ENCODE measurements at regions not wholly inside any gene's neighbourhood (a gene's known extent, or its start where the extent isn't known, plus 50 kb on each side); places are given as distances from the start of the nearest gene placed in this dataset.

DNA sequence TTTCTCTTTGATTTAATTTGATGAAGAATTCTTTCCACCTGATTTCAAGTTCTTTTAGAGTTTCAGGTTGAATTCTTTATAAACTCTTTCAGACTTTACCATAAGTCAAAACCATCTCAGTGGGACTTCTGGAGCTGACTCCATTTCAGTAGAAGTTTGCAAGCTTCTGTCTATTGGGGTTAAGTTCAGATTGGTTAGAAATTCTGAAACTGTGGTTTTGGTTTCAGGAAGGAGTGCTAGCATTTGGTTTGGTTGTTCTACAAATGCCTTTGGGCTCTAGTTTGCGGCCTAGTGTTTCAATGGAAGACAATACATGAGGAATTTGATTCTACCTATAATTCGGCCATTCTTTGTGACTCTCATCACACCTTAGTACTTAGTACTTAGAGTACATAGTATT lies 176.8 kb upstream of the RHOBTB1 start:
- DNase-seq (ENCODE audit: low read depth in 2 of 2) = no peak
- Histone ChIP-seq H3K9me3 (ENCODE audit: control insufficient read depth, insufficient read depth, low read depth, low read length) (no peaks in the 10 kb centered on the region), H3K79me2 (ENCODE audit: control insufficient read depth, insufficient read depth, low read length) (no peaks in the 10 kb centered on the region), H2AFZ (ENCODE audit: low read length) (no peak overlapping the region), H3K27ac (ENCODE audit: insufficient read depth, low read length) (no peak overlapping the region), H3K36me3 (ENCODE audit: control insufficient read depth, insufficient read depth, low read length) (no peaks in the 10 kb centered on the region), H3K27me3 (ENCODE audit: control insufficient read depth, insufficient read depth, low read length) (no peaks in the 10 kb centered on the region), H3K4me2 (ENCODE audit: extremely low read depth, insufficient read depth, low read length) (no peak overlapping the region), H3K9ac (ENCODE audit: insufficient read depth, low read length) (no peak overlapping the region), H4K20me1 (ENCODE audit: control insufficient read depth, extremely low read depth, insufficient read depth, low read length) (no peaks in the 10 kb centered on the region), H3K4me3 (replicated peaks in 1 of 4; ENCODE audit: control extremely low read depth in 1 of 4, insufficient read depth in 1 of 4, low read depth in 3 of 4, low read length in 4 of 4) (no peak overlapping the region), H3K4me1 (ENCODE audit: control insufficient read depth, extremely low read depth, insufficient read depth, low read length) (no peaks in the 10 kb centered on the region)
- TF ChIP-seq CTCF (conservative IDR thresholded peaks at IDR 0.05 in 1 of 2, IDR thresholded peaks at IDR 0.05 in 1 of 2; ENCODE audit: low read depth in 1 of 2, low read length in 2 of 2) (no peak), EZH2 (IDR thresholded peaks at IDR 0.05; ENCODE audit: low read length, missing control alignments) (no peak)

- Histone ChIP-seq H3K79me2 (ENCODE audit: control insufficient read depth, insufficient read depth, low read length) (no peaks in the 10 kb centered on the region), H3K27me3 (ENCODE audit: control insufficient read depth, insufficient read depth, low read length) (no peaks in the 10 kb centered on the region), H3K4me1 (ENCODE audit: control insufficient read depth, extremely low read depth, insufficient read depth, low read length) (no peaks in the 10 kb centered on the region), H3K9me3 (ENCODE audit: control insufficient read depth, insufficient read depth, low read depth, low read length) (no peaks in the 10 kb centered on the region), H3K27ac (ENCODE audit: insufficient read depth, low read length) (no peak overlapping the region), H2AFZ (ENCODE audit: low read length) (no peak overlapping the region), H3K36me3 (ENCODE audit: control insufficient read depth, insufficient read depth, low read length) (no peaks in the 10 kb centered on the region), H3K4me3 (replicated peaks in 1 of 4; ENCODE audit: control extremely low read depth in 1 of 4, insufficient read depth in 1 of 4, low read depth in 3 of 4, low read length in 4 of 4) (no peak overlapping the region), H3K9ac (ENCODE audit: insufficient read depth, low read length) (no peak overlapping the region), H4K20me1 (ENCODE audit: control insufficient read depth, extremely low read depth, insufficient read depth, low read length) (no peaks in the 10 kb centered on the region), H3K4me2 (ENCODE audit: extremely low read depth, insufficient read depth, low read length) (no peak overlapping the region)
- no peak for DNase-seq (ENCODE audit: low read depth in 2 of 2)
- TF ChIP-seq EZH2 (IDR thresholded peaks at IDR 0.05; ENCODE audit: low read length, missing control alignments) (no peak), CTCF (conservative IDR thresholded peaks at IDR 0.05 in 1 of 2, IDR thresholded peaks at IDR 0.05 in 1 of 2; ENCODE audit: low read depth in 1 of 2, low read length in 2 of 2) (no peak)
Observed at GRCh38 chr10:61119573-61119972, 175.6 kb upstream of the RHOBTB1 start.

- no peaks in the 10 kb centered on the region for H3K27me3 ChIP-seq (ENCODE audit: control insufficient read depth, insufficient read depth, low read length)
- H3K27ac ChIP-seq (ENCODE audit: insufficient read depth, low read length) = no peak overlapping the region
- no peaks in the 10 kb centered on the region for H3K36me3 ChIP-seq (ENCODE audit: control insufficient read depth, insufficient read depth, low read length)
- H3K9ac ChIP-seq (ENCODE audit: insufficient read depth, low read length) = no peak overlapping the region
- DNase-seq (ENCODE audit: low read depth in 2 of 2) = no peak
- no peak for TF ChIP-seq EZH2 (IDR thresholded peaks at IDR 0.05; ENCODE audit: low read length, missing control alignments)
- TF ChIP-seq CTCF (conservative IDR thresholded peaks at IDR 0.05 in 1 of 2, IDR thresholded peaks at IDR 0.05 in 1 of 2; ENCODE audit: low read depth in 1 of 2, low read length in 2 of 2) = no peak
- no peak overlapping the region for H3K4me2 ChIP-seq (ENCODE audit: extremely low read depth, insufficient read depth, low read length)
- no peaks in the 10 kb centered on the region for H4K20me1 ChIP-seq (ENCODE audit: control insufficient read depth, extremely low read depth, insufficient read depth, low read length)
- no peaks in the 10 kb centered on the region for H3K4me1 ChIP-seq (ENCODE audit: control insufficient read depth, extremely low read depth, insufficient read depth, low read length)
- no peak overlapping the region for H3K4me3 ChIP-seq (replicated peaks in 1 of 4; ENCODE audit: control extremely low read depth in 1 of 4, insufficient read depth in 1 of 4, low read depth in 3 of 4, low read length in 4 of 4)
- H3K79me2 ChIP-seq (ENCODE audit: control insufficient read depth, insufficient read depth, low read length) = no peaks in the 10 kb centered on the region
- H2AFZ ChIP-seq (ENCODE audit: low read length) = no peak overlapping the region
- no peaks in the 10 kb centered on the region for H3K9me3 ChIP-seq (ENCODE audit: control insufficient read depth, insufficient read depth, low read depth, low read length)
Observed at GRCh38 chr10:61115897-61116296, 171.9 kb upstream of the RHOBTB1 start.

Measured in fibroblast of lung (primary cell).